ENCODE measurements at regions not wholly inside any gene's neighbourhood (a gene's known extent, or its start where the extent isn't known, plus 50 kb on each side); places are given as distances from the start of the nearest gene placed in this dataset.

DNA sequence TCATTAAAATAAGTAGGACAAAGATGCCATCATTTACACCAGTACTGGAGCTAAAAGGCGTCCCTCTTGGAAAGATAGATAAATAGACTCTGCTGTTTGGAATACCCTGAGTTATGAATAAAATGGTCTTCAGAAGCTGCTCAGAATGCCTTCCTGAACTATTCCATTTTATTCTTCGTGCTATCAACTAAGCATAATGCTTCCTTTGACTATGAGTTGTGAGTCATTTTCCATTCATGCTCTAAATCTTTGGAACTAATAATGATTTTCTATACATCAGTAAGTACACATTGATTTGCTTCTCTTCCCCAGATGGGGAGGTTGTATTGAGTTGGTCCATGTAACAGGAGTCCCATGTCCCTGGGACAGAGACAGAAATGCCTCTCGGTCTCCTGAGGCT is 98.3 kb upstream of the PDE7B start:
- Histone ChIP-seq H3K4me3 (ENCODE audit: low read length) (no peak overlapping the region), H3K36me3 (replicated peaks; ENCODE audit: insufficient read depth, low read length) (no peaks in the 10 kb centered on the region), H3K4me1 (ENCODE audit: low read length) (no peaks in the 10 kb centered on the region), H3K4me2 (ENCODE audit: low read depth, low read length) (no peak overlapping the region), H3K79me2 (ENCODE audit: low read length) (no peaks in the 10 kb centered on the region), H3K9me2 (replicated peaks; ENCODE audit: insufficient read depth, low read length) (no peaks in the 10 kb centered on the region), H2AFZ (ENCODE audit: low read length) (no peak overlapping the region), H3F3A (ENCODE audit: insufficient read depth, low read length) (no peaks in the 10 kb centered on the region), H3K9me3 (replicated peaks; ENCODE audit: insufficient read depth, low read length) (no peaks in the 10 kb centered on the region), H3K27ac (ENCODE audit: low read length) (no peak overlapping the region), H4K20me1 (ENCODE audit: insufficient read depth, low read length) (no peaks in the 10 kb centered on the region), H3K27me3 (replicated peaks; ENCODE audit: insufficient read depth, low read length) (no peaks in the 10 kb centered on the region), H3K9ac (ENCODE audit: low read length) (no peak overlapping the region)
- TF ChIP-seq EZH2phosphoT487 (IDR thresholded peaks at IDR 0.05; ENCODE audit: low read length) (no peak), EZH2 (optimal IDR thresholded peaks at IDR 0.05; ENCODE audit: low read depth, low read length) (no peak)
- TF ChIP-seq, protein P1, sequence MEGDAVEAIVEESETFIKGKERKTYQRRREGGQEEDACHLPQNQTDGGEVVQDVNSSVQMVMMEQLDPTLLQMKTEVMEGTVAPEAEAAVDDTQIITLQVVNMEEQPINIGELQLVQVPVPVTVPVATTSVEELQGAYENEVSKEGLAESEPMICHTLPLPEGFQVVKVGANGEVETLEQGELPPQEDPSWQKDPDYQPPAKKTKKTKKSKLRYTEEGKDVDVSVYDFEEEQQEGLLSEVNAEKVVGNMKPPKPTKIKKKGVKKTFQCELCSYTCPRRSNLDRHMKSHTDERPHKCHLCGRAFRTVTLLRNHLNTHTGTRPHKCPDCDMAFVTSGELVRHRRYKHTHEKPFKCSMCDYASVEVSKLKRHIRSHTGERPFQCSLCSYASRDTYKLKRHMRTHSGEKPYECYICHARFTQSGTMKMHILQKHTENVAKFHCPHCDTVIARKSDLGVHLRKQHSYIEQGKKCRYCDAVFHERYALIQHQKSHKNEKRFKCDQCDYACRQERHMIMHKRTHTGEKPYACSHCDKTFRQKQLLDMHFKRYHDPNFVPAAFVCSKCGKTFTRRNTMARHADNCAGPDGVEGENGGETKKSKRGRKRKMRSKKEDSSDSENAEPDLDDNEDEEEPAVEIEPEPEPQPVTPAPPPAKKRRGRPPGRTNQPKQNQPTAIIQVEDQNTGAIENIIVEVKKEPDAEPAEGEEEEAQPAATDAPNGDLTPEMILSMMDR (IDR thresholded peaks at IDR 0.05; ENCODE audit: low read length) = no peak
- DNase-seq = no peak

DNA sequence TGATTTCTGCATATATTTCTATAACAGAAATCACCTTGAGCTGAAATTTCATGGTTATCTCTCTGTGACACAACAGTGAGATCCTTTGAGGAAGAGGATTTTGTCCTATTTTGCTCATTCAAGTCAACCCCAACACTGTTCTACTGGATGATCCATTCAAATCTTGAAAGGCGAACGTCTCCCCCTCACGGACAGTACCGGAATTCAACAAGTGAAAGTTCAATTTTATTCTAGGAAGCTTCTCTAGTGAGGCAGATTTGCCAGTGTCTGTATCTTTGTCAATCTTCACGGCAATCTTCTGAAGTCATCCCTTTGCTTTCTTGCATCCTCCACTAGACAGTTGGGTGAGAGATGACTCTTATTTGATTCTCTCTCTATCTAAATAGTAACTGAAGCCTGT is 91.7 kb upstream of the PDE7B start:
- Histone ChIP-seq H3K9me2 (replicated peaks; ENCODE audit: insufficient read depth, low read length) (no peaks in the 10 kb centered on the region), H3K4me3 (ENCODE audit: low read length) (no peak overlapping the region), H3K36me3 (replicated peaks; ENCODE audit: insufficient read depth, low read length) (no peaks in the 10 kb centered on the region), H3F3A (ENCODE audit: insufficient read depth, low read length) (no peaks in the 10 kb centered on the region), H3K9me3 (replicated peaks; ENCODE audit: insufficient read depth, low read length) (no peaks in the 10 kb centered on the region), H4K20me1 (ENCODE audit: insufficient read depth, low read length) (no peaks in the 10 kb centered on the region), H3K4me2 (ENCODE audit: low read depth, low read length) (no peak overlapping the region), H3K9ac (ENCODE audit: low read length) (no peak overlapping the region), H3K27ac (ENCODE audit: low read length) (no peak overlapping the region), H3K27me3 (replicated peaks; ENCODE audit: insufficient read depth, low read length) (no peaks in the 10 kb centered on the region), H2AFZ (ENCODE audit: low read length) (no peak overlapping the region), H3K79me2 (ENCODE audit: low read length) (no peaks in the 10 kb centered on the region), H3K4me1 (ENCODE audit: low read length) (no peaks in the 10 kb centered on the region)
- DNase-seq = no peak
- no peak for TF ChIP-seq EZH2 (optimal IDR thresholded peaks at IDR 0.05; ENCODE audit: low read depth, low read length)
- TF ChIP-seq, protein P1 (IDR thresholded peaks at IDR 0.05; ENCODE audit: low read length) = no peak
- no peak for TF ChIP-seq EZH2phosphoT487 (IDR thresholded peaks at IDR 0.05; ENCODE audit: low read length)

DNA sequence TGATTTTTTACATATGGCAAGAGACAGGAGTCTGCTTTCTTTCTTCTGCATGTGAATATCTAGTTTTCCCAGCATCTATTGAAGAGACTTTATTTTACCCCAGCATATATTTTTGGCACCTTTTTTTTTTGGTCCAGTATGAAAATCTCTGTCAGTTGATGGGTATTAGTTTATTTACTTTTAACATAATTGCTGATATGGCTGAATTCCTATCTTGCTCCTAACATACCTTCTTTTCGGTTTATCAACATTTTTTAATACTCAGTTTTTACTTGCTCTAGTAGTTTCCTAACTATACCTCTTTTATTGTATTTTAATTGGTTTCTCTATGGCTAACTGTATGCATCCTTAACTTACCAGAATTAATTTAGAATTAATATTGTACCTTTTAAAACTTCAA is 77.5 kb upstream of the PDE7B start:
- no peaks in the 10 kb centered on the region for H3K9me3 ChIP-seq (replicated peaks; ENCODE audit: insufficient read depth, low read length)
- H3K9me2 ChIP-seq (replicated peaks; ENCODE audit: insufficient read depth, low read length) = no peaks in the 10 kb centered on the region
- no peaks in the 10 kb centered on the region for H4K20me1 ChIP-seq (ENCODE audit: insufficient read depth, low read length)
- no peak overlapping the region for H3K4me3 ChIP-seq (ENCODE audit: low read length)
- H3K4me1 ChIP-seq (ENCODE audit: low read length) = no peaks in the 10 kb centered on the region
- no peak overlapping the region for H3K9ac ChIP-seq (ENCODE audit: low read length)
- H3K79me2 ChIP-seq (ENCODE audit: low read length) = no peaks in the 10 kb centered on the region
- no peak for DNase-seq
- no peaks in the 10 kb centered on the region for H3F3A ChIP-seq (ENCODE audit: insufficient read depth, low read length)
- no peak overlapping the region for H2AFZ ChIP-seq (ENCODE audit: low read length)
- no peak overlapping the region for H3K4me2 ChIP-seq (ENCODE audit: low read depth, low read length)
- no peaks in the 10 kb centered on the region for H3K27me3 ChIP-seq (replicated peaks; ENCODE audit: insufficient read depth, low read length)
- H3K27ac ChIP-seq (ENCODE audit: low read length) = no peak overlapping the region
- H3K36me3 ChIP-seq (replicated peaks; ENCODE audit: insufficient read depth, low read length) = no peaks in the 10 kb centered on the region
- TF ChIP-seq, protein P1 (IDR thresholded peaks at IDR 0.05; ENCODE audit: low read length) = no peak
- TF ChIP-seq EZH2 (optimal IDR thresholded peaks at IDR 0.05; ENCODE audit: low read depth, low read length) (no peak), EZH2phosphoT487 (IDR thresholded peaks at IDR 0.05; ENCODE audit: low read length) (no peak)
